A549 (cell line): ENCODE measurements at regions not wholly inside any gene's neighbourhood (a gene's known extent, or its start where the extent isn't known, plus 50 kb on each side); places are given as distances from the start of the nearest gene placed in this dataset.

Experiments used
- CBX8 ChIP-seq: fragments of 200-600 bp; sonication (generic); IDR thresholded peaks from 2 replicates; pipeline ENCODE4 v1.6.1; 2016
- EHMT2 ChIP-seq: fragments of 200-600 bp; sonication (generic); IDR thresholded peaks from 2 replicates; pipeline ENCODE4 v1.6.1; 2016; ENCODE audit warnings: antibody characterized with exemption, low read depth, mild to moderate bottlenecking, moderate library complexity
- FOSL2 ChIP-seq, 2 experiments: fragments of 450-650 bp in 1 of 2; fragments of >200 bp in 1 of 2; sonication (Bioruptor Twin) in 1 of 2; formaldehyde crosslinking; IDR thresholded peaks; 2 replicates each; pipeline versions ENCODE4 v1.5.0 to v1.6.1; 2016 to 2020; ENCODE audit warnings: mild to moderate bottlenecking in 1 of 2, moderate library complexity in 1 of 2
- JUN ChIP-seq, 2 experiments: fragments of >200 bp; sonication (Bioruptor Twin); formaldehyde crosslinking; IDR thresholded peaks; 2 replicates in 1 of 2; 3 replicates in 1 of 2; pipeline ENCODE4 v1.6.1; 2016 to 2017
- KDM1A ChIP-seq: fragments of 200-600 bp; sonication (generic); IDR thresholded peaks from 2 replicates; pipeline ENCODE4 v1.6.1; 2016; ENCODE audit warnings: low read depth, mild to moderate bottlenecking
- POLR2A ChIP-seq: IDR thresholded peaks from 2 replicates; pipeline ENCODE4 v1.6.1; 2012; ENCODE audit warnings: mild to moderate bottlenecking, low read length
- RAD21 ChIP-seq, 2 experiments: fragments of >200 bp in 1 of 2; sonication (Bioruptor Twin) in 1 of 2; formaldehyde crosslinking in 1 of 2; IDR thresholded peaks in 1 of 2; conservative IDR thresholded peaks in 1 of 2; 2 replicates in 1 of 2; 3 replicates in 1 of 2; pipeline ENCODE4 v1.6.1; 2012 to 2018; ENCODE audit warnings: inconsistent platforms in 1 of 2
- RFX5 ChIP-seq: fragments of 450-650 bp; IDR thresholded peaks from 2 replicates; pipeline ENCODE4 v1.7.1; 2014; ENCODE audit warnings: antibody characterized with exemption, mild to moderate bottlenecking, moderate library complexity
- SMC3 ChIP-seq: fragments of >200 bp; sonication (Bioruptor Twin); formaldehyde crosslinking; IDR thresholded peaks from 3 replicates; pipeline ENCODE4 v1.6.1; 2018; ENCODE audit warnings: inconsistent platforms
- TF ChIP-seq, protein P1 (sequence below): fragments of >200 bp; sonication (Bioruptor Twin); formaldehyde crosslinking; IDR thresholded peaks from 3 replicates; pipeline ENCODE4 v1.5.1; 2016
- TF ChIP-seq, protein P2 (sequence below): fragments of >200 bp; sonication (Bioruptor Twin); formaldehyde crosslinking; IDR thresholded peaks from 2 replicates; pipeline ENCODE4 v1.6.1; 2016

DNA sequence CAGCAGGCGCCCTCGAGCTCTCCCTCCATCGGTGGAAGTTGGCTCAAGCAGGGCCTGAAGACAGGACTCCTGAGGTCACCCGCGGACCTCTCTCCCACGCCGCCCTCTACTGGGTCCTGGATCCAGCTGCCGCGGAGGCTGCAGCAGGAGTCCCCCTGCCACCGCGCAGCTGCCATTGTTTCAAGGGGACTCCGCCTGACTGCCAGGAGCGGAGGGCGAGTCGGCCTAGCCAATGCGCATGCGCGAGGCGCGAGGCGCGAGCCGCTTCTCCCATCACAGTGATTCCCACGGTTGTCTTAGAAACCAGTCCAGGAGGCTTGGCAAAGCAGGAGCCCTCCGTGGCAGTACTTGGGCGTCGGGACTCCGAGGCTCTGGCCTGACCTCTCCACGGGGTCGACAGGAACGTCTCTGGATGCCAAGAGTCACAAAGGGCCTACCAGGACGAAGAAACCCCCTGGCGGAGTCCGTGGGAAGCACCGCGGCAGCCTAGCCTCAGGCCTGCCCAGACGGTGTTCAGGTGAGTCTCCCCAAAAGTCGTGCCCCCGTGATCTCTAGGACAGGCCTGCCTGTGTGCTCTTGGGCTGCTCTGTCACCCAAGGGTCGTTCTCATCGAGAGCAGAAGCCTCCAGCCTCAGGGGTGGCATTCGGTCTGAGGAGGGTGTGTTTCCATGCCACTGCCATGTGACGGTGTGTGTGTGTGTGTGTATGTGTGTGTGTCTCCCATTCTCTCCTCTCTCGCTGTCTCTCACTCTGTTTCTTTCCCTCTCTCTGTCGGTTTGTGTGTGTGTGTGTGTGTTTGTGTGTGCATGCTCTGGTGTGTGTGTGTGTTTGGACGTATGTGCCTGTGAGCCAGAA is 290.6 kb upstream of the ZNF337 start:
- TF ChIP-seq, protein P1, sequence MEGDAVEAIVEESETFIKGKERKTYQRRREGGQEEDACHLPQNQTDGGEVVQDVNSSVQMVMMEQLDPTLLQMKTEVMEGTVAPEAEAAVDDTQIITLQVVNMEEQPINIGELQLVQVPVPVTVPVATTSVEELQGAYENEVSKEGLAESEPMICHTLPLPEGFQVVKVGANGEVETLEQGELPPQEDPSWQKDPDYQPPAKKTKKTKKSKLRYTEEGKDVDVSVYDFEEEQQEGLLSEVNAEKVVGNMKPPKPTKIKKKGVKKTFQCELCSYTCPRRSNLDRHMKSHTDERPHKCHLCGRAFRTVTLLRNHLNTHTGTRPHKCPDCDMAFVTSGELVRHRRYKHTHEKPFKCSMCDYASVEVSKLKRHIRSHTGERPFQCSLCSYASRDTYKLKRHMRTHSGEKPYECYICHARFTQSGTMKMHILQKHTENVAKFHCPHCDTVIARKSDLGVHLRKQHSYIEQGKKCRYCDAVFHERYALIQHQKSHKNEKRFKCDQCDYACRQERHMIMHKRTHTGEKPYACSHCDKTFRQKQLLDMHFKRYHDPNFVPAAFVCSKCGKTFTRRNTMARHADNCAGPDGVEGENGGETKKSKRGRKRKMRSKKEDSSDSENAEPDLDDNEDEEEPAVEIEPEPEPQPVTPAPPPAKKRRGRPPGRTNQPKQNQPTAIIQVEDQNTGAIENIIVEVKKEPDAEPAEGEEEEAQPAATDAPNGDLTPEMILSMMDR = peak; percentile 38
- TF ChIP-seq CBX8 (no peak), RFX5 (no peak), KDM1A (no peak), POLR2A (no peak), SMC3 (no peak), FOSL2 (IDR thresholded peaks at IDR 0.05) (no peak), FOSL2 (CRISPR knock-in tag; IDR thresholded peaks at IDR 0.05) (no peak), RAD21 (conservative IDR thresholded peaks at IDR 0.05 in 1 of 2, IDR thresholded peaks at IDR 0.05 in 1 of 2) (0 out of 5 replicates have a peak, but pooled peaks have one; percentile 13 to 14), JUN (IDR thresholded peaks at IDR 0.05) (no peak), EHMT2 (no peak)
- TF ChIP-seq, protein P2, sequence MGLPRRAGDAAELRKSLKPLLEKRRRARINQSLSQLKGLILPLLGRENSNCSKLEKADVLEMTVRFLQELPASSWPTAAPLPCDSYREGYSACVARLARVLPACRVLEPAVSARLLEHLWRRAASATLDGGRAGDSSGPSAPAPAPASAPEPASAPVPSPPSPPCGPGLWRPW = no peak
